ENCODE measurements at regions not wholly inside any gene's neighbourhood (a gene's known extent, or its start where the extent isn't known, plus 50 kb on each side); places are given as distances from the start of the nearest gene placed in this dataset.

GRCh38 chr2:128776461-128777195 lies 458.0 kb upstream of the HS6ST1 start:
- dilution Hi-C loops (cut with MboI; ENCODE audit: extremely low pct_ligation_motif_present, low sequenced_read_pairs) = no loop called here
- peaks cover 5% of the 10 kb centered on the region for H3K27me3 ChIP-seq (ENCODE audit: control insufficient read depth, extremely low read depth, insufficient read depth, low read length)

GRCh38 chr2:128777196-128778035 lies 458.7 kb upstream of the HS6ST1 start:
- no peaks in the 10 kb centered on the region for H3K79me2 ChIP-seq (ENCODE audit: control insufficient read depth, insufficient read depth, low read length)
- no peaks in the 10 kb centered on the region for H3K36me3 ChIP-seq (ENCODE audit: control insufficient read depth in 2 of 2, extremely low read depth in 1 of 2, insufficient read depth in 2 of 2, low read length in 2 of 2)
- H2AFZ ChIP-seq (ENCODE audit: control insufficient read depth, low read length) = no peak overlapping the region
- DNase-seq (ENCODE audit: low read depth, low spot score) (no peak), FAIRE-seq (no peak)
- dilution Hi-C loops (cut with MboI; ENCODE audit: extremely low pct_ligation_motif_present, low sequenced_read_pairs) = no loop called here
- H3K4me1 ChIP-seq (ENCODE audit: control insufficient read depth, extremely low read depth, insufficient read depth, low read length) = no peaks in the 10 kb centered on the region
- peaks cover 5% of the 10 kb centered on the region for H3K27me3 ChIP-seq (ENCODE audit: control insufficient read depth, extremely low read depth, insufficient read depth, low read length)
- H3K9me3 ChIP-seq (ENCODE audit: control insufficient read depth, low read depth, low read length) = no peaks in the 10 kb centered on the region
- H3K4me3 ChIP-seq (ENCODE audit: control insufficient read depth in 2 of 3, extremely low read depth in 1 of 3, insufficient read depth in 2 of 3, low read depth in 1 of 3, low read length in 3 of 3) = no peak overlapping the region
- TF ChIP-seq EZH2 (IDR thresholded peaks at IDR 0.05; ENCODE audit: low read length) = no peak
- TF ChIP-seq CTCF (optimal IDR thresholded peaks at IDR 0.05 in 1 of 3, IDR thresholded peaks at IDR 0.05 in 1 of 3, conservative IDR thresholded peaks at IDR 0.05 in 1 of 3; ENCODE audit: extremely low read depth in 1 of 3, insufficient read depth in 2 of 3, low read length in 3 of 3) = no peak
- H3K4me2 ChIP-seq (ENCODE audit: control insufficient read depth, extremely low read depth, insufficient read depth, low read depth, low read length) = no peak overlapping the region
- H4K20me1 ChIP-seq (ENCODE audit: control insufficient read depth, extremely low read depth, insufficient read depth, low read length) = no peaks in the 10 kb centered on the region
- H3K27ac ChIP-seq (ENCODE audit: control insufficient read depth, insufficient read depth, low read length) = no peak overlapping the region
- no peak overlapping the region for H3K9ac ChIP-seq (ENCODE audit: control insufficient read depth, extremely low read depth, insufficient read depth, low read length)
- H3K9me1 ChIP-seq (ENCODE audit: control insufficient read depth, extremely low read depth, insufficient read depth, low read length) = no peaks in the 10 kb centered on the region

More at GRCh38 chr2:128776461-128777195, 458.0 kb upstream of the HS6ST1 start:
- H4K20me1 ChIP-seq (ENCODE audit: control insufficient read depth, extremely low read depth, insufficient read depth, low read length) = no peaks in the 10 kb centered on the region
- H3K36me3 ChIP-seq (ENCODE audit: control insufficient read depth in 2 of 2, extremely low read depth in 1 of 2, insufficient read depth in 2 of 2, low read length in 2 of 2) = no peaks in the 10 kb centered on the region
- no peak overlapping the region for H3K27ac ChIP-seq (ENCODE audit: control insufficient read depth, insufficient read depth, low read length)
- no peak for FAIRE-seq
- no peaks in the 10 kb centered on the region for H3K9me1 ChIP-seq (ENCODE audit: control insufficient read depth, extremely low read depth, insufficient read depth, low read length)
- no peak for DNase-seq (ENCODE audit: low read depth, low spot score)
- H3K9me3 ChIP-seq (ENCODE audit: control insufficient read depth, low read depth, low read length) = no peaks in the 10 kb centered on the region
- H2AFZ ChIP-seq (ENCODE audit: control insufficient read depth, low read length) = no peak overlapping the region
- H3K9ac ChIP-seq (ENCODE audit: control insufficient read depth, extremely low read depth, insufficient read depth, low read length) = no peak overlapping the region
- H3K4me2 ChIP-seq (ENCODE audit: control insufficient read depth, extremely low read depth, insufficient read depth, low read depth, low read length) = no peak overlapping the region
- H3K4me1 ChIP-seq (ENCODE audit: control insufficient read depth, extremely low read depth, insufficient read depth, low read length) = no peaks in the 10 kb centered on the region
- TF ChIP-seq CTCF (optimal IDR thresholded peaks at IDR 0.05 in 1 of 3, IDR thresholded peaks at IDR 0.05 in 1 of 3, conservative IDR thresholded peaks at IDR 0.05 in 1 of 3; ENCODE audit: extremely low read depth in 1 of 3, insufficient read depth in 2 of 3, low read length in 3 of 3) (no peak), EZH2 (IDR thresholded peaks at IDR 0.05; ENCODE audit: low read length) (no peak)
- H3K4me3 ChIP-seq (ENCODE audit: control insufficient read depth in 2 of 3, extremely low read depth in 1 of 3, insufficient read depth in 2 of 3, low read depth in 1 of 3, low read length in 3 of 3) = no peak overlapping the region
- H3K79me2 ChIP-seq (ENCODE audit: control insufficient read depth, insufficient read depth, low read length) = no peaks in the 10 kb centered on the region
